GM12878 (cell line): ENCODE measurements at regions not wholly inside any gene's neighbourhood (a gene's known extent, or its start where the extent isn't known, plus 50 kb on each side); places are given as distances from the start of the nearest gene placed in this dataset.

Experiments used
- BHLHE40 ChIP-seq, 2 experiments: fragments of 450-650 bp in 1 of 2; IDR thresholded peaks; 2 replicates each; pipeline ENCODE4 v1.6.1; 2011 to 2017; ENCODE audit warnings: low read depth in 2 of 2, borderline replicate concordance in 1 of 2, improper control_type of control experiment in 1 of 2, low read length in 1 of 2, mild to moderate bottlenecking in 1 of 2
- CREB1 ChIP-seq: IDR thresholded peaks from 2 replicates; pipeline ENCODE4 v1.6.1; 2012; ENCODE audit warnings: low read depth, mild to moderate bottlenecking, inconsistent platforms
- EP300 ChIP-seq, 2 experiments: fragments of 150-350 bp in 1 of 2; IDR thresholded peaks; 2 replicates each; pipeline ENCODE4 v1.6.1; 2011 to 2012; ENCODE audit warnings: low read depth in 2 of 2, low read length in 2 of 2, borderline replicate concordance in 1 of 2, improper control_type of control experiment in 1 of 2, inconsistent platforms in 1 of 2; ENCODE audit not compliant: control insufficient read depth in 1 of 2
- EZH2 ChIP-seq: IDR thresholded peaks from 2 replicates; pipeline ENCODE4 v1.6.1; 2012; ENCODE audit warnings: low read depth, mild to moderate bottlenecking, control low read depth, inconsistent platforms, low read length, borderline replicate concordance; ENCODE audit not compliant: control insufficient read depth
- MYB ChIP-seq: fragments of 150-350 bp; IDR thresholded peaks from 2 replicates; pipeline ENCODE4 v1.6.1; 2014; ENCODE audit warnings: mild to moderate bottlenecking, low read depth, low read length, borderline replicate concordance
- NFIC ChIP-seq: IDR thresholded peaks from 2 replicates; pipeline ENCODE4 v1.6.1; 2012; ENCODE audit warnings: low read depth, mild to moderate bottlenecking, inconsistent platforms, low read length, moderate library complexity
- POLR2AphosphoS5 ChIP-seq: IDR thresholded peaks from 2 replicates; pipeline ENCODE4 v1.6.1; 2011; ENCODE audit warnings: mild to moderate bottlenecking, low read length, inconsistent platforms
- RAD21 ChIP-seq: IDR thresholded peaks from 2 replicates; pipeline ENCODE4 v1.6.1; 2011; ENCODE audit warnings: mild to moderate bottlenecking, low read depth, low read length, moderate library complexity; ENCODE audit not compliant: insufficient read depth
- SP1 ChIP-seq: IDR thresholded peaks from one replicate; pipeline ENCODE4 v1.6.1; 2011; ENCODE audit warnings: low read depth, low read length
- TF ChIP-seq, protein P1 (sequence below): IDR thresholded peaks from 2 replicates; pipeline ENCODE4 v1.6.1; 2011; ENCODE audit warnings: low read depth, low read length, improper control_type of control experiment, borderline replicate concordance
- TF ChIP-seq, protein P2 (sequence below): IDR thresholded peaks from 2 replicates; pipeline ENCODE4 v1.6.1; 2012; ENCODE audit warnings: low read length, inconsistent platforms
- TF ChIP-seq, protein P3 (sequence below), 3 experiments: IDR thresholded peaks in 2 of 3; conservative IDR thresholded peaks in 1 of 3; 2 replicates each; pipeline ENCODE4 v1.5.1; 2011; ENCODE audit warnings: low read depth in 3 of 3, low read length in 3 of 3, mild to moderate bottlenecking in 3 of 3, control low read depth in 2 of 3, moderate library complexity in 2 of 3, inconsistent platforms in 1 of 3, mixed read lengths in 1 of 3; ENCODE audit not compliant: control insufficient read depth in 2 of 3, insufficient read depth in 1 of 3; ENCODE audit errors: extremely low read depth in 1 of 3
- TF ChIP-seq, protein P4 (sequence below): IDR thresholded peaks from 2 replicates; pipeline ENCODE4 v1.6.1; 2011; ENCODE audit warnings: low read depth, mild to moderate bottlenecking, low read length, moderate library complexity, borderline replicate concordance; ENCODE audit errors: extremely low read depth

DNA sequence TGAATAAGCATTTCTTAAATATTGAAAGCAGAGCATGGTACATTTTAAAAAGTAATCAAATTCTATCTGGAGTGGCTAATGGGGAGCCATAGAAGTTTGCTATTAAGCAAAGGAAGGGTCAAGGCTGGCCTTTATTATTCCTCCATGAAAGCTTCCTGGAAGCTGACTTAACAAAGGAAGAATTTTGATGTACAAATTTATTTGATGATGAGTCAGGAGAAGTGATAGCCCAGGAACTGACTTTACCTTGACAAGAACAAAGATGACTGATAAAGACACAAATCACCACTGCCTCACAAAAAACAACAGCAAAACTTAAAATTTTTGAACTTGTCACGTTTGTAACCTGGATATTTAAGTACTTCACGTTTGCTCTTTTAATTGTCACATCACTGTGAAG lies 872.1 kb downstream of the PCDH7 start:
- TF ChIP-seq, protein P1, sequence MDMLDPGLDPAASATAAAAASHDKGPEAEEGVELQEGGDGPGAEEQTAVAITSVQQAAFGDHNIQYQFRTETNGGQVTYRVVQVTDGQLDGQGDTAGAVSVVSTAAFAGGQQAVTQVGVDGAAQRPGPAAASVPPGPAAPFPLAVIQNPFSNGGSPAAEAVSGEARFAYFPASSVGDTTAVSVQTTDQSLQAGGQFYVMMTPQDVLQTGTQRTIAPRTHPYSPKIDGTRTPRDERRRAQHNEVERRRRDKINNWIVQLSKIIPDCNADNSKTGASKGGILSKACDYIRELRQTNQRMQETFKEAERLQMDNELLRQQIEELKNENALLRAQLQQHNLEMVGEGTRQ = no peak
- TF ChIP-seq EZH2 = no peak
- TF ChIP-seq, protein P2, sequence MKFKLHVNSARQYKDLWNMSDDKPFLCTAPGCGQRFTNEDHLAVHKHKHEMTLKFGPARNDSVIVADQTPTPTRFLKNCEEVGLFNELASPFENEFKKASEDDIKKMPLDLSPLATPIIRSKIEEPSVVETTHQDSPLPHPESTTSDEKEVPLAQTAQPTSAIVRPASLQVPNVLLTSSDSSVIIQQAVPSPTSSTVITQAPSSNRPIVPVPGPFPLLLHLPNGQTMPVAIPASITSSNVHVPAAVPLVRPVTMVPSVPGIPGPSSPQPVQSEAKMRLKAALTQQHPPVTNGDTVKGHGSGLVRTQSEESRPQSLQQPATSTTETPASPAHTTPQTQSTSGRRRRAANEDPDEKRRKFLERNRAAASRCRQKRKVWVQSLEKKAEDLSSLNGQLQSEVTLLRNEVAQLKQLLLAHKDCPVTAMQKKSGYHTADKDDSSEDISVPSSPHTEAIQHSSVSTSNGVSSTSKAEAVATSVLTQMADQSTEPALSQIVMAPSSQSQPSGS = no peak
- TF ChIP-seq, protein P3, sequence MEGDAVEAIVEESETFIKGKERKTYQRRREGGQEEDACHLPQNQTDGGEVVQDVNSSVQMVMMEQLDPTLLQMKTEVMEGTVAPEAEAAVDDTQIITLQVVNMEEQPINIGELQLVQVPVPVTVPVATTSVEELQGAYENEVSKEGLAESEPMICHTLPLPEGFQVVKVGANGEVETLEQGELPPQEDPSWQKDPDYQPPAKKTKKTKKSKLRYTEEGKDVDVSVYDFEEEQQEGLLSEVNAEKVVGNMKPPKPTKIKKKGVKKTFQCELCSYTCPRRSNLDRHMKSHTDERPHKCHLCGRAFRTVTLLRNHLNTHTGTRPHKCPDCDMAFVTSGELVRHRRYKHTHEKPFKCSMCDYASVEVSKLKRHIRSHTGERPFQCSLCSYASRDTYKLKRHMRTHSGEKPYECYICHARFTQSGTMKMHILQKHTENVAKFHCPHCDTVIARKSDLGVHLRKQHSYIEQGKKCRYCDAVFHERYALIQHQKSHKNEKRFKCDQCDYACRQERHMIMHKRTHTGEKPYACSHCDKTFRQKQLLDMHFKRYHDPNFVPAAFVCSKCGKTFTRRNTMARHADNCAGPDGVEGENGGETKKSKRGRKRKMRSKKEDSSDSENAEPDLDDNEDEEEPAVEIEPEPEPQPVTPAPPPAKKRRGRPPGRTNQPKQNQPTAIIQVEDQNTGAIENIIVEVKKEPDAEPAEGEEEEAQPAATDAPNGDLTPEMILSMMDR (IDR thresholded peaks at IDR 0.05 in 2 of 3, conservative IDR thresholded peaks at IDR 0.05 in 1 of 3; ENCODE audit: control insufficient read depth in 2 of 3, extremely low read depth in 1 of 3, insufficient read depth in 1 of 3, low read depth in 3 of 3, low read length in 3 of 3) = no peak
- no peak for TF ChIP-seq NFIC
- no peak for TF ChIP-seq MYB
- no peak for TF ChIP-seq BHLHE40 (IDR thresholded peaks at IDR 0.05; ENCODE audit: borderline replicate concordance in 1 of 2, low read depth in 2 of 2, low read length in 1 of 2)
- TF ChIP-seq, protein P4, sequence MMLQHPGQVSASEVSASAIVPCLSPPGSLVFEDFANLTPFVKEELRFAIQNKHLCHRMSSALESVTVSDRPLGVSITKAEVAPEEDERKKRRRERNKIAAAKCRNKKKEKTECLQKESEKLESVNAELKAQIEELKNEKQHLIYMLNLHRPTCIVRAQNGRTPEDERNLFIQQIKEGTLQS = no peak
- TF ChIP-seq POLR2AphosphoS5 = no peak
- TF ChIP-seq SP1 = no peak
- TF ChIP-seq RAD21 = no peak
- TF ChIP-seq CREB1 = no peak
- TF ChIP-seq EP300 (IDR thresholded peaks at IDR 0.05; ENCODE audit: borderline replicate concordance in 1 of 2, control insufficient read depth in 1 of 2, low read depth in 2 of 2, low read length in 2 of 2) = no peak
